ENCODE measurements at regions not wholly inside any gene's neighbourhood (a gene's known extent, or its start where the extent isn't known, plus 50 kb on each side); places are given as distances from the start of the nearest gene placed in this dataset.

- no peak for TF ChIP-seq NRF1 (IDR thresholded peaks at IDR 0.05; ENCODE audit: low read depth, low read length)
Observed at GRCh38 chr6:80725156-80725930, 618.9 kb downstream of the BCKDHB start (continued).

Data from H1 (cell line).